SK-N-DZ (cell line): ENCODE measurements at regions not wholly inside any gene's neighbourhood (a gene's known extent, or its start where the extent isn't known, plus 50 kb on each side); places are given as distances from the start of the nearest gene placed in this dataset.

Source experiments
- DNase-seq: peaks from one replicate; pipeline ENCODE4 v3.0.0-alpha.2; 2015; ENCODE audit warnings: low spot score

DNA sequence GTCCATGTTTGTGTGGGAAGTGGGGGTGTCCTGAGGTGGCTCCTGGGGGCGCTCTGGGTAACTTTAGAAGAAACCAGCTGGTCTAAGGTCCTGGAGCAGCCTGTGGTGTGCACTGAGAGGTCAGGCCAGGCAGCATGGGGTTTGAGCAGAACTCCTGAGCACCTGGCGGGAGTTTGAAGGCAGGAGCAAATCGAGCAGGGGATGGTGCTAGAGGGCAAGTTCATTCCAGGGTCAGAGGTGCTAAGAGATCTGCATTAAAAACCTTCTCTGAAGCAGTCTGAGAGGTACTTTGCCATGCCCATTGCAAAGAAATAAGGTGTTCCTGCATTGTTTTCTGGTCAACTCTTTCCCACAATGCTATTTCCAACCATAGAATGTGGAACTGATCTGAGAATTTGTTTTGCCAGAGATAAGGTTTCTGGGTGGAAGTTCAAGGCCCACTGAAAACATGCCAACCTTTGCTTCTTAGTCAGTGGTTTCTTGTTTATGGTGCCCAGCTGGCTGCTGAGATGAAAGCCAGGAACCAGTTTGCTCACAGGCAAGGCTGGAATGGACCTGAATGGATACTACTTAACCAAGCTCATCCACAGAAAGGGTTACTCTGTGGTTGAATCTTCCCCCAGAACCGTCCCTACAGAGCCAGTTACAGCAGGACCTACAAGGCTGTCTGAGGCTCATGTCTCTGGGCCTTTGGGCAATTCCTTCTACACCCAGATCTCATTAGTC, 136.3 kb upstream of the TMEM72 start:
- DNase-seq, result no peak

DNA sequence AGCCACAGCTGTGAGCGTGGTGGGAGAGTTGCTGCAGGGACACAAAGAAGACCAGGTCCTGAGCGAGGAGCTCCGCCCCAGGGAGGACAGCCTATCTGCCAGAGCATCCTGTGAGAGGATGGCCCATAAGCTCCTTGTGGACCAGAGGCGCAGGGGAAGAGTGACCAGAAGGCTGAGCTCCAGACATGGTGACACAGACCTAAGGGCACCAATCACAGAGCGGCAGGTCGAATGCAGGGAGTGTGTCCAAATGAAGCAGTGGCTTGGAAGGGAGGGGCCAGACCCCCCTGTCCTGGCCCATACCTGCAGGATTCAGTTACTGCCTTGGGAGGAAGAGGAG, 135.8 kb upstream of the TMEM72 start:
- no peak for DNase-seq

DNA sequence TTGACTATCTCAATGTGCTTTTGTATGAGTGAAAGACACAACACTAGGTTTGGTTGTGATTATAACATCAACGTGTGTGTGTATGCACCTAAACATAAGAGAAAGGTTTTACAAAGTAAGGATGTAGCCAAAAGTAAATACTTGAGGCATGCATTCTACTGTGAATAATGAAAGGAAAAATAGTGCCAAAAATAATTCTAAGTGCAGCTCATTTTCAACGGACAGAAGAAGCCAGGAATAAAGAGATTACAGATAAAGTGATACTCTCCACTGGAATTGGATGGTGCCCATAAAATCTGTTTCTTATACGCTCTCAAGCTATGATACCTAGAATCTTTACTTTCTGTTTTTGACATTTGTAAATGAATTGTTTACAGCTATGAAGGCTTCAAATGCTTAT, 135.0 kb upstream of the TMEM72 start:
- DNase-seq, result no peak

DNA sequence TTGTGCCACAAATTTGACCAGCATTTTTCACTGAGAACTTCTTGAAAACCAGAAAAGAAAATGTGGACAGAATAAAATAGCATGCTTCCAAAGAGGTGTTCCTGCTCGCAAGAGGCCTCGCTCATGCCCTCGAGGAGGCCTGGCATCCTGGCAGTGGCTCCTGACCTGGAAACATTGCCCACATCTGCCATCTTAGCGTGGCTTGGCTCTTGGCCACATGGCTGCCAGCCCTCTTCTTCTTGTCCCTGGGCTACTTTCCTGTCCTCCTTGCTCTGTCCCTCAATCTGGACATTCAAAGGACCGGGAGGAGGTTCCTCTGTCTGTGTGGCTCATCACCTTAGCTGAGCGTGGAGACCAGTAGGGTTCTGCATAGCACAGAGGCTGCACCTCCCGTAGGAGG, 131.6 kb upstream of the TMEM72 start:
- no peak for DNase-seq

DNA sequence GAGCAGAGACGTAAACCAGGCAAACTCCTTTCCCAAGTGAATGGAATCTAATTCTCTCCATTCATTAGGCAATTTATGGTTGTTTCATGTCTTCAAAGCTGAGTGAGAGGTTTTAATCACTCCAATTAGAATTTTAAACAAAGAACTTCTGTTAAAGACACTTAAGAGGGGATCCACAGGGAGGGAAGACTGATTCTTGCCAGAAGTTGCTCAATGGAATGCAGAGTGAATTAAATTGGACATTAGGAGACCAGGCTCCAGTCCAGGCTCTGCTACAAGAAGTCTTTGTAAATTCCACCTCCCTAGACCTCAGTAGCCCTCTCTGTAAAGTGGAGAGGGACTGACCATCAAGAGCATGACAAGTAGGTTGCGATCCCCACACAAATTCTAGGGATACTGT, 130.7 kb upstream of the TMEM72 start:
- no peak for DNase-seq

DNA sequence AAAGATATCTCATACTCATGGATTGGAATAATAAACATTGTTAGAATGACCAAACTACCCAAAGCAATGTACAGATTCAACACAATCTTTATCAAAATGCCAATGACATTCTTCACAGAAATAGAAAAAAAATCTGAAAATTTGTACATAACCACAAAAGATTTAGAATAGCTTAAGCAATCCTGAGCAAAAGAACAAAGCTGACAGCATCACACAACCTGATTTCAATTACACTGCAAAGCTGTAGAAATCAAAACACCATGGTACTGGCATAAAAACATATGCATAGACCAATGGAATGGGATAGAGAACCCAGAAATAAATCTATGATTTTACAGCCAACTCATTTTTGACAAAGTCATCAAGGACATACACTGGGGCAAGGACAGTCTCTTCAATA, 130.0 kb upstream of the TMEM72 start:
- no peak for DNase-seq

DNA sequence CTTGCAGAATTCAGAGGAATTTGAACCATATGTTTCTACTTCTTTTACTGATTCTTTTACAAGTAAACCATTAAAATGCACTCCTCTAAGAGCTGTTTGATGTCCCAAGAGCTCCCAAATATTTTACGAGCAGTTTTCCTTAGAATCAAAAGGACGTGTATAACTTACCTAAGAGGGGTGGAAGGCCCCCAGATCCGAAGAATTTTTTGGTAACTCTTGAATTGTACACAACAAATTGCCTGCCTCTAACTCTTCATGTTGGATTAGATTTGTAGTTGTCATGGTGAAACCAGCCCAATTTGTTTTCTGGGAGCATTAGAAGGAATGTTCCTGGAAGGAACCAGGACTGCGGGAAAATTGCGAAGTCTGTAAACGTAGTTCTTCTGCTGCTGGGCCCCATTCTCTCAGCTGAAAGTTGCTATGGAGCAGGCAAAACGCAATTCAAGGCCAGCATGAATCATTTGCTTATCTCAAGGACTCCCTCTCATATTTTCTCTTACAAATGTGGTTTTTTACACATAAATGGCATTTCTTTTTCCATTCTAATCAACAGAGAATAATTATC, 124.8 kb upstream of the TMEM72 start:
- DNase-seq, result no peak

DNA sequence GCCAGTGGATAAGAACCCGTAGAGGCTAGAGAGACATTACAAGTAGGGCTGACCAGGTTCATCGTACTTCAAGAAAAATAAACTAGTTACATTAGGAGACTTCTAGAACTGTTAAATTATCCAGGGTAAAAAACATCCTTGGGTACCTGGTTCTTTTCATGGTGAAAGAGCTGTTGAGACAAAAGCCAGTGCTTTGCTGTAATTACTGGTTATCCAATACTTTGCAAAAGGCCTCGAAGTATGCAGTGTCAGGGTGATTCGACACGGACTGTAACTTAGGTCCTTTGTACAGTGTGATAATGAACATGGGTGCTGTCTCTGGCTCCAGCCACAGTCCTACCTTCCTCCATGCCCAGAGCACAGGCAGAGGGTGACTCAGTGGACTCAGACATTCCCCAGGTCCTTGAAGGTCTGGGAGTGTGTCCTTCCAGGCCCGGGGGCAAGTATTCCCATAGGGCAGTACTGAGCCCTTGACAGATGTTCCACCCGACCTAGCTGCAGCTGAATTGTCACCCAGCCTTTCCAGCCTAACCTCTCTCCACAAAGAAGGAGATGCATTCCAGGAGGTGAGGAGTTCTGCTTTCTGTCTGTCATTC, 123.6 kb upstream of the TMEM72 start:
- DNase-seq, result peak; percentile 9

DNA sequence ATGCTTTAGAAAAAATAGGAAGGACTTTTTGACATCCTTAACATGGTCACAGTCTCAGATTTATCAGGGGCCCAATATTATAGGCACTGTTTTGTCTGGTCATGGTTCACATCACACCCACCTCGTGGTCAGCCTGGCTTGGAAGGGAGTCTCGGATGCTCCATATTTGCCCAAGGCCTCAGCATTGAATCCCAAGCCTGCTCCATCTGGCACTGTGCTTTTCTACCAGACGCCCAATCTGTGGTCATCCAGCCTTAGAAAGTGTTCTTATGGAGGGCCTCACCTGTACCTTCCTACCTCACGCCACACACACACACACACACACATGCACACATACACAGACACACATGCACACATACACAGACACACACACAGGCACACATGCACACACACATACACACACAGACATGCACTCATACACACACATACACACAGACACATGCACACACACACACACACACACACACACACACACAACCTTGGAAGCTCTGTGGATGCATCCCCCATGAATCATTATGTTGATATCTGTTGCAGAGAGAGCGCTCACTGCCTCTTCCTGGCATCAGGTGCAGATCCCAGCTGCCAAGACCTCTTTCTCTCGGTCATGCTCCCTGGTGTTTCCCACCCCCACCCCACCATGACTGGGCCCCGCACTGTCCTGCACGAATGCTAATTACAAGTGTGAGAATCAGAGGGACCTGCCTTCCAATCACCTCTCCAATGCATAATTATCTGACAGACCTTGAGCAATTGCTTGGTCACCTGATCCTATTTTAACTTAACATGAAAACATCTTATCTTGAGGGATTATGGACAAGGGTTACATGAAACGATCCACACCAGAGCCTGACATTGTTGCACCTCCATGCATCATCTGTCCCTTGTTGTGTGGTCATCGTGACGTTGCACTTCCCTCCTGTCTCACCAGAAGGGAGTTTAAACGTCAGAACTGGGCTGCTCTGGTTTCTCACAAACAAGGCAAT, 122.7 kb upstream of the TMEM72 start:
- no peak for DNase-seq

DNA sequence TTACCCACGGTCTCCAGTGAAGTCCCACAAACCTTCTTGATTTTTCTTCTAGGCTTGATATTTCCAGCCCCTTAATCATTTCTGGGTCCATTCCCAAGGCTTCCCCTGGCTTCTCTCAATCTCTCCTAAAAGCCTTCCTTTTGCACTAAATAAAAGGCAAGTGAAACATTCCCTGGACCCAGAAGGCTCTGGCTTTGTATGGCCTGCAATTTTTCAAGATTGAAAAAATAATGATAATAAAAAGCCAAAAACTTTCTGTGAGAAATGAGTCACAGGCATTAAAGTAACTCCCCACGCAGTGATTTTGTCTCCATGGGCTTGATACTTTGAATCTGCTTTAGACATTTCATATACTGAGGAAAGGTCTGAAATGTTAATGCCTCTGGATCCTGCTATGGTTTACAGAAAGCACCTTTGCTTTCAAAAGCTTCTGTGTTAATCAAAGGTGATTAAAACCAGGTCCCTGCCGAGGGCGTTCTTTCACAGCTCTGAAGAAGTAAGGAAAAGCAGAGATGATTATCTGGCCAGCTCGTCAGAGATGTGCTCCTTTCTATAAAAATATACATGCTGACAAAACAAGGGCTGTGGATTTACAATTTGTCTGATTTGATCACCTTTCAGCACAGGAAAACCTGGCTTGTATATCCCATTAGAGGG, 118.9 kb upstream of the TMEM72 start:
- DNase-seq, result peak; percentile 63

DNA sequence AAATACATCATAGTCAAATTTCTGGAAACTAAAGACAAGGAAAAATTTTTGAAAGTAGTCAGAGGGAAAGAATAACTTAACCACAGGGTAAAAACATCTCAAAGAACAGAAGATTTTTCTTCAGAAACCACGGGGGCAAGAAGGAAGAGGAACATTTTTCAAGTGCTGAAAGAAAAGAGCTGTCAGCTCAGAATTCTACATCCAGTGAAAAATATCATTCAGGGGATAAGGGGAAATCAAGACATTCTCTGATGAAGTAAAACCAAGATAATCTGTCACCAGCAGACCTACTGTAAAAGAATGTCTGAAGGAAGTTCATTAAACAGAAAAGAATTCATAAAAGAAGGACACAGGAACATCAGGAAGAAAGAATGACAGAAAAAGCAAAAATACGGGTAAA, 111.2 kb upstream of the TMEM72 start:
- no peak for DNase-seq

DNA sequence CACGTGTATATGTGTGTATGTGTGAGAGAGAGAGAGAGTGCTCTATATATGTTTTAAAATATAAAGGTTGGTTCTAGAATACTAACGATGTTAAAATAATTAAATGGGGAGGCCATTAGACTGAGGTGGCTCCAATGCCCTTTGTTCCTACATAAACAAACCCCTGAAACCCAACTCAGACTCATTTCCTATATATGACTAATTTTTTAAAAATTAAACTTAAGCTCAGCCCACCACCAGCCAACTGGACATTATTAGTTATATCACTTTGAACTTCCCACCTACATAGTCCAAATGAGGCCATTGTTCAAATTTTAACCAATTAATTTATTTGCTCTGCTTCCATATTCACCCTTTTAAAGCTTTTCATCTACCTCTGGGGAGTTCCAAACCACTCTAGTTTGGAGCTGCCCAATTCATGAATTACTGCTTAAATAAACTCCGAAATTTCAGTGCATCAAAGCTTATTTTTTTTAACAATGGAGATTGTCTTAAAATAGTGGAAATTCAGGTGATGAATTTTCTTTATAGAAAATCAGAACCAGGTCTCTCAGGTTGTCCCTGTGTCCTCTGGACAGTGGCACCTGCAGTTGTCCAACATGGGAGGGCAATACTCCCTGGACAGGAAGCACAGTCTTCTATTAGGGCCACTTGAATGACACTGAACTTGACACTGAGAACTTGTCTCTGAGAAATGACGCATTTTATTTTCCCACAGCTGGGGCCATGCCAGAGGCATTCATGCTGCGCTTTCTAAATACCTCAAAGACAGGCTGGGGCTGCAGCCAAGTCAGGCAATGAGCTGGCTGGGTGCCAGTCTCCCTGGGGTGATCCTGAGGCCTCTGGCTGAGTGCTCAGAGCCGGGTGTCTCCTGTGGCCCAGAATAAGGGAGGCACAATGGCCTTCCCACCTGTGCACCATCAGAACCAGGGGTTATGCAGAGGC, 109.5 kb upstream of the TMEM72 start:
- no peak for DNase-seq

DNA sequence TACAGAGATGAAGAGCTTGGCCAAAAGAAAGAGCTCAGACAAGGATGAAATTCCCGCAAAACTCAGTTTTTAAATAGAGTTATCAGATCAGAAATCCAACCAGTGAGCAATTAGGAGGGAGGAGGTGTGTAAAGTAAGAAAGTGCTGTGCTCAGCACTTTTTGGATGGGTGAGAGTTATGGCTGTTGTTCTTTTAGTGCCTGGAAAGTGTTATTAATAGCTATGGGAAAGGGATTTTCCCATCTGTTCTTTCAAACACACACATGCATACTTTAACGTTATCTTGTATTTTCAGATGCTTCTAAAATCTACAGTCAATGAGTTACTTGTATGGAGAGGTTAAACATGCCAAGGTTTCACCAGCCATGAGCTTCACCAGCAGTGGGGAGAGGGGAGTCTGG, 107.3 kb upstream of the TMEM72 start:
- no peak for DNase-seq

DNA sequence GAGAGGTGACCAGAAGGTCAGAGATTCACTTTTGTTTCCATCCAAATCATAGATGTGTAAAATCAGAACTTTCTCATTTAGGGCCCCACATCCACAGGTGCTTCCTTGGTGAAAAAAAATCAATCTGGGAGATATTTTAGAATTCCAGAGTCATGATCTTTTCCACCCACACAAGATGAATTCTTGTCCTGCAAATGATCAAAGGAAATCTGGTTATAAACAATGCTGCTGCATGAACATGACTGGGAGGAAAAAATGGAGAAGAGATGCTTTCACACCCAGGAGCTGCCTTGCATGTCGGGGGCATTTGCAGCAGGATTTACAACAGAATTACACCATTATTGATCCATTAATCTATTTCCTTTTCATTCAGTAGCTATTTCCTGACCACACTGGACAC, 106.5 kb upstream of the TMEM72 start:
- no peak for DNase-seq

DNA sequence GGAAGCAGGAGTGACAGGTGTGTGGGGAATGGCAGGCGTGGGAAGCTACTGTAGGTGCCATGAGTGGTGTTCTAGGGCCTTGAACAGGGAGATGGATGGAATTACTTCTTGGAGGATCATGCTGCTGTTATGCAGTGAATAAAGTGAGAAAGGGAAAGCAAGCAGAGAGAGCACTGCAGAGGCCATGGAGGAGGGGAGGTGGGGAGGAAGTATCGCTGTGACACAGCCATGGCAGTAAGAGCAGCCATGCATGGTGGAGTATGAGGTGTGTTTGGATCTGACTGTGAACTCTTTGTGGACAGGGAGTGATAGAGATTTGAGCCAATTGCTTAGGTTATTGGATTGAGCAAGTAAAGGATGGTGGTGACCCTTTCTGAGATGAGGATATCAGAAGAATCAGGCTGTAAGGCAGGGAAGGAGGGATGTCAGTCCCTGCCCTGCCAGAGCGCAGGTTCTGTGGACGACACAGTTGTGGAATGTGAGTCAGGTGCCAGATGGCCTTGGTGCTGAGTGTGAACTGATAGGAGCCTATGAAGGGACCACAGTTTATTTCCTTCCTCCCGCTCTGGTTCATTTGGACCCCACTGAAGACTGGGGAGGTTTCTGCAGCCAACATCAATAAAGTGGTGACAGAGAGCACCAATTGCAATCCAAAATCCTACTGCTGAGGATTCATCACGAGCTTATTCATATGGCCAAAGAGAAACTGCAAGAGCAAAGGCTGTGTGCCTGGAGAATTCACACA, 105.5 kb upstream of the TMEM72 start:
- DNase-seq, result no peak

DNA sequence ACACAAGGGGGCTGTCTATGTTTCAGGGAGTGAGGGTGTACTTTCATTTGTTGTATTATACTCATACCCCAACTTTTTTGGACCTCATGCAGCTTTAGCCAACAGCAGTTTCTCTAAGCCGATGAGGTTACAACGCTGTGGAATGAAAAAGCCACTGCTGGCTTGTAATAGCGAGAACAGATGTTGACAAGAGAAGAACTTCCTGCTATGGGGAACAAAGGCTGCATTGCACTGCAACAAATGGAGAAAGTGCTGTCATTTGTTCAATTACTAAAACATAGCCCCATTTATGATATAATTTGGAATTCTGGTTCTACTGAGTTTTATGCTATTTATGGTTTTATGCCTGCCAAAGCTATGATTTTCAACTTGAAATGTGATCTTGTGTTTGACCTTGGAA, 104.2 kb upstream of the TMEM72 start:
- no peak for DNase-seq

DNA sequence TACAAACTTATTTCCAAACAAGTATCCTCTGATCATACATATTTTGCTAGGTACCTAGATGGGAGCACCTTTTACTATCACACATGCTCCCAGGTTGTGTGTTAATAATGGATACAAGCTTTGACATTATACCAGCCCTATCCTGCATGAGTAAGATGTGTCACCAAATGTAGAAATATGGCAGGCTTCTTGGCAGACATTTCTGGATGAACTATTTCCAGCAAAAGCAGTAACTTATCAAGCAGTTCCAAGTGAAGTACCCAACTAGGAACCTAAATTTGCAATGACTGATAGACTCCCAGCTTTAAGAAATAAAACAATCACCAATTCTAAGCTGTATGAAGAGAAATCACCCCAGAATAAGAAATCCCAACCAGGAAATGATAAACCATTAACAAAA, 103.7 kb upstream of the TMEM72 start:
- no peak for DNase-seq

DNA sequence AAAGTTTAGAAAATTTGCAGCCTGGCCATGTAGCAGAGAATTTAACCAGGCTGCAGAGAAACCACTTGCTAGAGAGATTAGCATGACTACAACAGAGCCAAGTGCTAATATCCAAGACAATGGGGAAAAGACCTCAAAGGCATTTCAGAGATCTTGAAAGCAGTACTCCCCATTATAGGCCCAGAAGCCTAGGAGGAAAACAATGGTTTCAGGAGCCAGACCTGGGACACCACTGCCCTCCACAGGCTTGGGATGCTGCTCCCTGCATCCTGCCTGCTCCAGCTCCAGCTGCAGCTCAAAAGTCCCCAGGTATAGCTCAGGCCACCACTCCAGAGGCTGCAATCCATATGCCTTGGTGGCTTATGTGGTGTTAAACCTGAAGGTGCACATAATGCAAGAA, 101.5 kb upstream of the TMEM72 start:
- no peak for DNase-seq

DNA sequence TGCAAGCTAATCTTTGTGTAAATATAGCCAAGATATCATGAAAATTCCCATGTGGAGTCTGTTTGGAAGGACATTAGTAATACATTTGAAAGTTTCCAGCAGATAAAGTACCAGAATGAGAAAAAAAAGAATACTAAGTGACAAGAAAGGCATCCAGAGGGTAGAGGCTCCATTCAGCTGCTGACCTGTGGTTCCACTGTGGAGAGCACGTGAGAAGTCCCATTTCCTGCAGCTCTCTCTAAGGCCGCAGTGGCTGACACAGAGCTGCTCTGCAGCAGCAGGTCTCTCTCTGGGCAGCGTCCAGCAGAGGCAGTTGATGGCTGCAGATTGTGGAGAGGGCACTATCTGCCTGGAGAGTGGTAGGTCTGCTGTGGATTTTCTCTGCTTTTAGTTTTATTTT, 100.1 kb upstream of the TMEM72 start:
- DNase-seq, result no peak

DNA sequence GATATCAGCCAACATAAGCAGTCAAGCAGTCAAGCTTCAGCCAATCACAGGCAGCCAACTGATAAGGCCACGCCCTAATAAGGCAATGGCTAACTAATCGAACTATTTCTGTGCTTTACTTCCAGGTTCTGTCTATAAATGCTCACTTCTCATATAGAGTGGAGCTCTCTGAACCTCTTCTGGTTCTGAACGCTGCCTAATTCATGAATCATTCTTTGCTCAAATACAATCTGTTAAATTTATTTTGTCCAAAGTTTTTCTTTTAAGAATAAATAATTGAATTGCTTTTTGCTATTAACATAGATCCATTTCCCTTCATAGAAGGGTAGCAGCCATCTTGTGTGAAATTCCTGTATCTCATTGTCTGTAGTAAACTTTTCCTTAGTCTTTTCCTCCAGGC, 97.9 kb upstream of the TMEM72 start:
- no peak for DNase-seq
